ENCODE measurements at regions not wholly inside any gene's neighbourhood (a gene's known extent, or its start where the extent isn't known, plus 50 kb on each side); places are given as distances from the start of the nearest gene placed in this dataset.
"Not testable (repeated sequence)": the region's sequence is repeated elsewhere in the genome, so short reads cannot be mapped to it uniquely, and the experiment has no call there.

DNA sequence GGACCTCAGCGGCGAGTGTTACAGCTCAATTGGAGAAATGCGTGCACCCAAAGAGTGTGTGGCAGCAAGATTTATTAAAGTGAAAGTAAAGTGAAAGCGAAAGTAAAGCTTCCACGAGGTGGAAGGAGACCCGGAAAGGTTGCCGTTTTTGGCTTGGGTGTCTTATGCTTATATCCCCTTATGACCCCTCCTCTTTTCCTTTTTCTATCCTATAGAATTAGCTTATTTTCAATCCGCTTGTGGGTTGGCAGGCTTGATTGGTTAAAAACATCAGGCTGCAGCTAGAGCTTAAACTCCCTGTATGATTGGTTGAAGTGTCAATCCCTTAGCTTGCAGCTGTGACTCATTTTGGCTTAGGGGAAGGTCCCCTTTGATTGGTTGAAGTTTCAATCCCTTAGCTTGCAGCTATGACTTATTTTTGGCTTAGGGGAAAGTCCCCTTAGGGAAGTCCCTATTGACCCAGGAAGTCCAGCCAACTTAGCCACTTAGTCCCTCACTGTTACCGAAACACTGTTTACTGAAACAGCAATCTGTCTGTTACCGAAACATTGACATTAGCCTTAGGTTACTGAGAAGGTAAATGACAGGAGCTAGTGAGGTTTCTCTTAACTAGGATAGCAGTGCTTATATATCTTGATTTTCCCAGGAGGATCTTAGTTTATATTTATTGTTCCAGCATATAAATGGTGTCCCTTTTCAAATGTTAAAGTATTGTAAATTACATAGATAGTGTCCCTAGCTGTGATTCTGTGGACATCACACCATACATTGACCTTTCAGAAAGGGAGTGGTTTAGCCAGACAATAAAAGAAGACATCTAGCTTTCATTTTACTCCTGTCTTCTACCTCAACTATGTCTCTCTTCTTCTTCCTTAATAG lies 575.8 kb downstream of the DACH1 start:
- peak; percentile 58 for DNase-seq
- peak overlapping the region; percentile 67 for H3K4me3 Mint-ChIP-seq
- TF ChIP-seq, protein P1, sequence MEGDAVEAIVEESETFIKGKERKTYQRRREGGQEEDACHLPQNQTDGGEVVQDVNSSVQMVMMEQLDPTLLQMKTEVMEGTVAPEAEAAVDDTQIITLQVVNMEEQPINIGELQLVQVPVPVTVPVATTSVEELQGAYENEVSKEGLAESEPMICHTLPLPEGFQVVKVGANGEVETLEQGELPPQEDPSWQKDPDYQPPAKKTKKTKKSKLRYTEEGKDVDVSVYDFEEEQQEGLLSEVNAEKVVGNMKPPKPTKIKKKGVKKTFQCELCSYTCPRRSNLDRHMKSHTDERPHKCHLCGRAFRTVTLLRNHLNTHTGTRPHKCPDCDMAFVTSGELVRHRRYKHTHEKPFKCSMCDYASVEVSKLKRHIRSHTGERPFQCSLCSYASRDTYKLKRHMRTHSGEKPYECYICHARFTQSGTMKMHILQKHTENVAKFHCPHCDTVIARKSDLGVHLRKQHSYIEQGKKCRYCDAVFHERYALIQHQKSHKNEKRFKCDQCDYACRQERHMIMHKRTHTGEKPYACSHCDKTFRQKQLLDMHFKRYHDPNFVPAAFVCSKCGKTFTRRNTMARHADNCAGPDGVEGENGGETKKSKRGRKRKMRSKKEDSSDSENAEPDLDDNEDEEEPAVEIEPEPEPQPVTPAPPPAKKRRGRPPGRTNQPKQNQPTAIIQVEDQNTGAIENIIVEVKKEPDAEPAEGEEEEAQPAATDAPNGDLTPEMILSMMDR (IDR thresholded peaks at IDR 0.05), result no peak
- no peaks in the 10 kb centered on the region for H3K27me3 Mint-ChIP-seq
- H3K27ac Mint-ChIP-seq, result peak overlapping the region; percentile 83
- H3K9me3 Mint-ChIP-seq, result peaks cover 6% of the 10 kb centered on the region
- ChIA-PET CTCF (interaction anchor here (1.3 to 1.8 kb wide), 2 partner anchors 29 to 37 kb away, joined by 3 to 4 read pairs; no protein-coding TSS in a partner anchor), POLR2A (interaction anchor here (1.0 kb wide), 1 partner anchor 9 kb away, joined by 3 read pairs; no protein-coding TSS in a partner anchor)
- H3K4me1 Mint-ChIP-seq (ENCODE audit: low read depth), result peaks cover 20% of the 10 kb centered on the region
- H3K36me3 Mint-ChIP-seq (ENCODE audit: low read depth), result peaks cover 1% of the 10 kb centered on the region
- intact Hi-C loops (cut with micrococcal nuclease), result no loop called here
- peak; percentile 75 for ATAC-seq

DNA sequence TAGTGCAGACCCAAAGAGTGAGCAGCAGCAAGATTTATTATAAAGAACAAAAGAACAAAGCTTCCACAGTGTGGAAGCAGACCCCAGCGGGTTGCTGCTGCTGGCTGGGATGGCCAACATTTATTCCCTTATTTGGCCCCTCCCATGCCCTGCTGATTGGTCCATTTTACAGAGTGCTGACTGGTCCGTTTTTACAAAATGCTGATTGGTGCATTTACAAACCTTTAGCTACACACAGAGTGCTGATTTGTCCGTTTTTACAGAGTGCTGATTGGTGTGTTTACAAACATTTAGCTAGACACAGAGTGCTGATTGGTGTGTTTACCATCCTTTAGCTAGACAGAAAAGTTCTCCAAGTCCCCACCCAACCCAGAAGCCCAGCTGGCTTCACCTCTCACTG lies 577.0 kb downstream of the DACH1 start:
- ATAC-seq; intact Hi-C loops (cut with micrococcal nuclease); CTCF ChIA-PET: not testable (repeated sequence)

DNA sequence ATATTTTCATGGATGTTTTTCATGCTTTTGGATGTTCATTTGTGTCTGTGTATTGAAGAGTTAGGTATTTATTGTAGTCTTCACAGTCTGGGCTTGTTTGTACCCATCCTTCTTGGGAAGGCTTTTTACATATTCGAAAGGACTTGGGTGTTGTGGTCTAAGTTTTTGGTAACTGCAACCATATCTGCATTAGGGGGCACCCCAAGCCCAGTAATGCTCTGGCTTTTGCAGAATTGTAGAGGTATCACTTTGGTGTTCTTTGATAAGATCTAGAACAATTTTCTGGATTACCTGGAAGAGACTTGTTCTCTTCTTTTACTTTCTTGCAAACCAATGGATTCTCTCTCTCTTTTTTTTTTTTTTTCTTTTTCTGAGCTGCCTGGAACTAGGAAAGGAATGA lies 581.3 kb downstream of the DACH1 start:
- ChIA-PET CTCF (no interaction called here), POLR2A (no interaction called here)
- Mint-ChIP-seq H3K9me3 (peaks cover 5% of the 10 kb centered on the region), H3K36me3 (ENCODE audit: low read depth) (peaks cover 1% of the 10 kb centered on the region), H3K27me3 (peaks cover 2% of the 10 kb centered on the region), H3K4me3 (no peak overlapping the region), H3K4me1 (ENCODE audit: low read depth) (peaks cover 7% of the 10 kb centered on the region), H3K27ac (no peak overlapping the region)
- TF ChIP-seq, protein P1 (IDR thresholded peaks at IDR 0.05), result no peak
- ATAC-seq (no peak), DNase-seq (peak; percentile 31)
- intact Hi-C loops (cut with micrococcal nuclease), result no loop called here

More for the DNA sequence above, 577.0 kb downstream of the DACH1 start:
- Mint-ChIP-seq H3K4me3 (peak overlapping the region; percentile 67), H3K4me1 (ENCODE audit: low read depth) (peaks cover 20% of the 10 kb centered on the region)
- H3K27ac Mint-ChIP-seq; H3K27me3 Mint-ChIP-seq; H3K9me3 Mint-ChIP-seq; DNase-seq; H3K36me3 Mint-ChIP-seq (ENCODE audit: low read depth): not testable (repeated sequence)
- POLR2A ChIA-PET, result interaction anchor here (1.0 kb wide), 1 partner anchor 8 kb away, joined by 3 read pairs; no protein-coding TSS in a partner anchor

DNA sequence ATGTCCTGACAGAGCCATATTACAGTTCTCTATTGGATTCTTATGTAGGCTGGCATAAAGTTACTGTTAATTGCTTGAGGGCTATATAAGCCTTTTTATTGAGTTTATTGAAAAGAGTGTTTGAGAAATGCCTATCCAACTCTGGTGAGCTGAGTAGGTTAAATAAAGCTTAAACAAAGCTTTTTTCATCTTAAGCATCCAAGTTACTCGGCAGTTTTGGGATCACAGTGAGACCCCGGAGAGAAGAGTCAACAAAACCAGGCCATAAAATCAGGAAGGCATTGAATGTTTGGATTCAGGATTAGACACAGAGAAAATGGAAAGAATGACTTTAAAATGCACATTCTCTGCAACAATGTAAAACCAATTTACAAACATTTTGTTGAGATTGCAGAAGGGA lies 588.5 kb downstream of the DACH1 start:
- POLR2A ChIA-PET, result no interaction called here
- H3K4me3 Mint-ChIP-seq, result no peak overlapping the region
- CTCF ChIA-PET, result no interaction called here
- TF ChIP-seq, protein P1 (IDR thresholded peaks at IDR 0.05), result no peak
- H3K27me3 Mint-ChIP-seq, result no peaks in the 10 kb centered on the region
- H3K9me3 Mint-ChIP-seq, result no peaks in the 10 kb centered on the region
- no peak overlapping the region for H3K27ac Mint-ChIP-seq
- H3K36me3 Mint-ChIP-seq (ENCODE audit: low read depth), result no peaks in the 10 kb centered on the region
- ATAC-seq (no peak), DNase-seq (no peak)
- intact Hi-C loops (cut with micrococcal nuclease), result no loop called here
- H3K4me1 Mint-ChIP-seq (ENCODE audit: low read depth), result no peaks in the 10 kb centered on the region

DNA sequence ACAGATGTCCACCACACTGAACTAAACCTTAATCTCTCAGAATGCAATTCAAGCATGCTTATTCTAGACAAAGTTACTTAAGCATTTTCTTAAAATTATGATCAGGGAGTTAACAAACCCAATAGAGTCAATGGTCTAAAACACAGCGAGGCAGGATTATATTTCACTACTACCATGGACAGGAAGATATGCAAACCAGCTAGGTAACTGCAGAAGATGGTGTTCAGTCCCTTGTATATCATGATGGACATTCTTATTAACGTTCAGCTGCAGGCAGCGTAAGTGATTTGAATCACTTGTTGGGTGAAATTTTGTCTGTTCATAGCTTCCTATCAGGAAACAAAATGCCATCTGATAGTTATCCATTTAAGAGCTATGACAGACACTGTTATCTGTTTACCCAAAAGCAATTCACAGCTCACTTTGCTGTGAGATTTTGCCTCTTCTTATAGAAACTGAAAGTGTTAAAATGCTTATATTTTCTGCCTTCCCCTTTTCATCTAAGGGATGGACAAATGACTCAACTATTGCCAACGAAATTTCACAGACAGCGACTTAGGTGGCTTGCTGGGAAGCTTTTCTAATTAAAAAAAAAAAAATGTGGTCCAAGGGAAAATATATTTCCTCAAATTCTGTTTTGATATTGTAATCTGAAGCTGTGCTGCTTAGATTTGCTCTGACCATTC lies 591.9 kb downstream of the DACH1 start:
- POLR2A ChIA-PET, result no interaction called here
- ATAC-seq (no peak), DNase-seq (no peak)
- no peaks in the 10 kb centered on the region for H3K36me3 Mint-ChIP-seq (ENCODE audit: low read depth)
- intact Hi-C loops (cut with micrococcal nuclease), result no loop called here
- no peaks in the 10 kb centered on the region for H3K4me1 Mint-ChIP-seq (ENCODE audit: low read depth)
- no peaks in the 10 kb centered on the region for H3K9me3 Mint-ChIP-seq
- no peaks in the 10 kb centered on the region for H3K27me3 Mint-ChIP-seq
- H3K27ac Mint-ChIP-seq, result no peak overlapping the region
- TF ChIP-seq, protein P1 (IDR thresholded peaks at IDR 0.05), result no peak
- H3K4me3 Mint-ChIP-seq, result no peak overlapping the region
- CTCF ChIA-PET, result no interaction called here

All from activated CD8-positive, alpha-beta T cell treated with anti-CD3 and anti-CD28 coated beads for 36 hours (primary cell).